ENCODE measurements at regions not wholly inside any gene's neighbourhood (a gene's known extent, or its start where the extent isn't known, plus 50 kb on each side); places are given as distances from the start of the nearest gene placed in this dataset.

DNA sequence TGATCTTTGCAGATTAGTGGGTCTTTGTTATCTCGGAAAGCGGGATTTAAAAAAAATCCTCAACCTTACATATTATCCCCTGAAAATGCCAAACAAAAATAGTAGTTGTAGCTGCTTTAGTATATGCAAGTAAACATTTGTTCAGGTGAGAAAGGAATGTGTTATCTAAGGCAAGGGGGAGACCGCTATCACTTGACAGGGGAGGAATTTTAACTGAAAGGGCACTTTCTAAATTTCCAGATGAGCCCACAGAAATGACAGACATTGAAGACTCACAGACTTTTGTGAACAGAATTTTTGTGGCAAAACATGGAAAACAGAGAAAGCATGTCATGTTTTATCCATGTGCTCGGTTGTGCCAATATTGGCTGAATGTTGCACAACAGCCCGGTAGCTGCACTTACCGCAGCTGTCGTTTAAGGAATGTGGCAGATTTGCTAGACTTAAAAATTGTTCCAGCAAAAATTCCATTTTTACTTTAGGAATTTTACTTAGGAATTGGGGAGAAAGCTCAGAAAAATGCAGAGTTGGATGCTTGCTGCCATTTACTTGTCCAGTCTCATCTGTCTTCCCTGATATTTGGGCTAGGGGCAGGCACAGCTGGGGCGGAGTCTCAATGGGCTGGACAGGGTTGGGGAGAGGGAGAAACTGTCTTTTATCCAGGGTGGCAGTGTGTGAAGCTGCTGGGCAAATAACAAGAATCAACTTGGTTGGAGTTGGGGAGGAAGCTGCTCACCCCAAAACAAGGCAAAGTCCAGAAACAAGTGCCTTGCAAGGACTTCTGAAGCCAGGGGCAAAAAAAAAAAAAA is 94.6 kb upstream of the RPS6KA3 start:
- ChIA-PET POLR2A (interaction anchor here (0.7 to 1.3 kb wide), 3 partner anchors 93 to 226 kb away, joined by 4 to 19 read pairs (median 17); partner anchors contain the start of gene RPS6KA3), CTCF (interaction anchor here (0.6 to 0.8 kb wide), 4 partner anchors 44 to 204 kb away, joined by 4 to 7 read pairs (median 5); no protein-coding TSS in a partner anchor)
- no peaks in the 10 kb centered on the region for H3K27me3 ChIP-seq (replicated peaks; ENCODE audit: control insufficient read depth, insufficient read depth, low read length)
- no peak for TF ChIP-seq CTCF (IDR thresholded peaks at IDR 0.05; ENCODE audit: insufficient read depth in 1 of 2, low read depth in 1 of 2, low read length in 1 of 2, severe bottlenecking in 1 of 2, unreplicated experiment in 1 of 2)
- H3K4me1 Mint-ChIP-seq (ENCODE audit: low read depth, unreplicated experiment), result peaks cover 26% of the 10 kb centered on the region
- H3K27me3 Mint-ChIP-seq (ENCODE audit: insufficient read depth, unreplicated experiment), result no peaks in the 10 kb centered on the region
- H3K36me3 ChIP-seq (ENCODE audit: control insufficient read depth, insufficient read depth, low read length), result no peaks in the 10 kb centered on the region
- intact Hi-C loops (cut with micrococcal nuclease; ENCODE audit: unreplicated experiment), result loop anchor here (5.0 kb wide), 1 partner anchor 36 kb away; no protein-coding TSS in a partner anchor
- no TSS peak for BruUV-seq (replicated peaks)
- peak overlapping the region; percentile 5; the same call in 1 of the 2 replicates for H3K4me3 ChIP-seq (ENCODE audit: low read depth, low read length)
- peaks cover 4% of the 10 kb centered on the region for H3K36me3 Mint-ChIP-seq (ENCODE audit: insufficient read depth, unreplicated experiment)
- peaks cover 19% of the 10 kb centered on the region for H3K4me1 ChIP-seq
- H3K9me3 ChIP-seq, result no peaks in the 10 kb centered on the region
- no peaks in the 10 kb centered on the region for H3K9me3 Mint-ChIP-seq (ENCODE audit: unreplicated experiment)
- DNase-seq, result peak; percentile 24 to 39
- peak overlapping the region; percentile 75 for H3K4me3 Mint-ChIP-seq (ENCODE audit: unreplicated experiment)
- H3K27ac Mint-ChIP-seq (ENCODE audit: unreplicated experiment), result peak overlapping the region; percentile 84

DNA sequence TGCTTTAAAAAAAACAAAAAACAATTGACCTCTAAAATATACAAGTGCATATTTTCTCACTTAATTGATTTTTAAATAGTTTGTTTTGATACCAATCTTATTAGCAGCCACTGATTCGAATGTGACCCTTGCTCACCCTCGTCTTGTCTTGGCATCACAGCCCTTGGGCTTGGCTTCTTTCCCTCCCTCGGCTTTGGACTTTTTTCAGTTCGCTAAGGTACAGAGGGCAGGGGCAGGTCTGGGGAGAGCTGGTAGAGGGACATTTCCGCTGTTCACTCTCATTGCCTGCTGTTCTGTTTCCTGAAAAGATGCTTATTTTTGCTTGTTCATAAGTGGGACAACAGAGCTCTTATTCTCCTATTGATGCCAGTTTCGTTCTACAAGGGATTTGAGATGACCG is 88.5 kb upstream of the RPS6KA3 start:
- Mint-ChIP-seq H3K4me3 (ENCODE audit: unreplicated experiment) (no peak overlapping the region), H3K27ac (ENCODE audit: unreplicated experiment) (no peak overlapping the region), H3K36me3 (ENCODE audit: insufficient read depth, unreplicated experiment) (no peaks in the 10 kb centered on the region), H3K4me1 (ENCODE audit: low read depth, unreplicated experiment) (no peaks in the 10 kb centered on the region), H3K9me3 (ENCODE audit: unreplicated experiment) (no peaks in the 10 kb centered on the region), H3K27me3 (ENCODE audit: insufficient read depth, unreplicated experiment) (no peaks in the 10 kb centered on the region)
- ChIA-PET POLR2A (no interaction called here), CTCF (no interaction called here)
- H3K4me1 ChIP-seq, result peaks cover 3% of the 10 kb centered on the region
- DNase-seq, result no peak
- H3K4me3 ChIP-seq (ENCODE audit: low read depth, low read length), result no peak overlapping the region
- no peaks in the 10 kb centered on the region for H3K27me3 ChIP-seq (replicated peaks; ENCODE audit: control insufficient read depth, insufficient read depth, low read length)
- BruUV-seq (replicated peaks), result no TSS peak
- intact Hi-C loops (cut with micrococcal nuclease; ENCODE audit: unreplicated experiment), result no loop called here
- H3K36me3 ChIP-seq (ENCODE audit: control insufficient read depth, insufficient read depth, low read length), result no peaks in the 10 kb centered on the region
- H3K9me3 ChIP-seq, result no peaks in the 10 kb centered on the region
- TF ChIP-seq CTCF (IDR thresholded peaks at IDR 0.05; ENCODE audit: insufficient read depth in 1 of 2, low read depth in 1 of 2, low read length in 1 of 2, severe bottlenecking in 1 of 2, unreplicated experiment in 1 of 2), result no peak

DNA sequence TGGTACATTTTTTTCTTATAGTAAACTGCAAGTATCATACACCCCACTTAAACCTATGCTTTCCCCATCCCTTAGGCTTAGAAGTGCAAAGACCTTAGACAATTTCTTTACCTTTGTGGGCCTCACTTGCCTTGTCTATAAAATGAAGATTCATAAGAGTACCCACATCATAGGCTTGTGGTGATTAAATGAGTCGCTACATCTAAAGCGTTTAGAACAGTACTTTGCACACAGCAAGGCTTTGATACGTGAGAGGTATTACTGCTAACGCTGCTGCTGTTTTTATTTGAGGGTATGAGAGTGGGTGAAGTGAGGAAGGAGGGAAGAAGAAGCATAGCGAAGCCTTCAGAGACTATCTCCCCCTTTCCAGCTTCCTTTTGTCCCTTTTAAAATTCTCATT is 87.8 kb upstream of the RPS6KA3 start:
- H3K27me3 ChIP-seq (replicated peaks; ENCODE audit: control insufficient read depth, insufficient read depth, low read length), result no peaks in the 10 kb centered on the region
- no peak overlapping the region for H3K27ac Mint-ChIP-seq (ENCODE audit: unreplicated experiment)
- no peak overlapping the region for H3K4me3 Mint-ChIP-seq (ENCODE audit: unreplicated experiment)
- ChIA-PET CTCF (no interaction called here), POLR2A (no interaction called here)
- DNase-seq, result no peak
- H3K36me3 Mint-ChIP-seq (ENCODE audit: insufficient read depth, unreplicated experiment), result no peaks in the 10 kb centered on the region
- no peaks in the 10 kb centered on the region for H3K9me3 ChIP-seq
- H3K36me3 ChIP-seq (ENCODE audit: control insufficient read depth, insufficient read depth, low read length), result no peaks in the 10 kb centered on the region
- no peak for TF ChIP-seq CTCF (IDR thresholded peaks at IDR 0.05; ENCODE audit: insufficient read depth in 1 of 2, low read depth in 1 of 2, low read length in 1 of 2, severe bottlenecking in 1 of 2, unreplicated experiment in 1 of 2)
- H3K4me3 ChIP-seq (ENCODE audit: low read depth, low read length), result no peak overlapping the region
- BruUV-seq (replicated peaks), result no TSS peak
- no peaks in the 10 kb centered on the region for H3K4me1 ChIP-seq
- H3K27me3 Mint-ChIP-seq (ENCODE audit: insufficient read depth, unreplicated experiment), result no peaks in the 10 kb centered on the region
- H3K9me3 Mint-ChIP-seq (ENCODE audit: unreplicated experiment), result no peaks in the 10 kb centered on the region
- intact Hi-C loops (cut with micrococcal nuclease; ENCODE audit: unreplicated experiment), result no loop called here
- no peaks in the 10 kb centered on the region for H3K4me1 Mint-ChIP-seq (ENCODE audit: low read depth, unreplicated experiment)
